H1 (cell line): ENCODE measurements at regions not wholly inside any gene's neighbourhood (a gene's known extent, or its start where the extent isn't known, plus 50 kb on each side); places are given as distances from the start of the nearest gene placed in this dataset.

Source experiments
- CTCF ChIA-PET: fragments of 300-600 bp; sonication (Branson Sonifier 250); formaldehyde crosslinking; loops from one replicate; lab custom pipeline; 2021; ENCODE audit not compliant: partially characterized antibody; lab: Charles Lee
- POLR2A ChIA-PET: fragments of 300-600 bp; sonication (Branson Sonifier 250); formaldehyde crosslinking; loops from one replicate; lab custom pipeline; 2021; ENCODE audit warnings: inconsistent platforms; ENCODE audit not compliant: partially characterized antibody; lab: Charles Lee
- DNase-seq, 2 experiments: peaks; one replicate each; pipeline versions ENCODE4 v3.0.0 to v3.0.0-alpha.2; 2010 to 2022; ENCODE audit warnings: low spot score in 2 of 2, low read depth in 1 of 2, mixed read lengths in 1 of 2
- FAIRE-seq: peaks from 2 replicates; lab custom pipeline; 2011; peaks lifted over from hg19 to GRCh38; lab: Jason Lieb, UNC
- H2AFZ ChIP-seq: 2 replicates; pipeline ENCODE4 v1.8.1; 2012; ENCODE audit warnings: low read length, inconsistent platforms
- H2AK5ac ChIP-seq: 2 replicates; pipeline ENCODE4 v1.6.1; 2013; ENCODE audit warnings: low read depth, low read length
- H2BK120ac ChIP-seq: replicated peaks from 2 replicates; pipeline ENCODE3; 2013; ENCODE audit warnings: low read depth, low read length, inconsistent platforms
- H2BK12ac ChIP-seq: 2 replicates; pipeline ENCODE4 v1.6.1; 2013; ENCODE audit warnings: low read depth, low read length
- H2BK15ac ChIP-seq: 2 replicates; pipeline ENCODE4 v1.6.1; 2013; ENCODE audit warnings: low read length
- H2BK20ac ChIP-seq: 2 replicates; pipeline ENCODE4 v1.6.1; 2013; ENCODE audit warnings: low read length
- H2BK5ac ChIP-seq: 2 replicates; pipeline ENCODE4 v1.6.1; 2013; ENCODE audit warnings: low read depth, low read length
- H3K14ac ChIP-seq: 2 replicates; pipeline ENCODE4 v1.6.1; 2013; ENCODE audit warnings: inconsistent platforms; ENCODE audit not compliant: insufficient read length
- H3K18ac ChIP-seq: 2 replicates; pipeline ENCODE4 v1.6.1; 2013; ENCODE audit warnings: low read length; ENCODE audit errors: extremely low read depth
- H3K23ac ChIP-seq: 2 replicates; pipeline ENCODE4 v1.6.1; 2013; ENCODE audit warnings: inconsistent platforms; ENCODE audit not compliant: insufficient read length
- H3K23me2 ChIP-seq: 2 replicates; pipeline ENCODE4 v1.6.1; 2013; ENCODE audit warnings: low read depth, low read length
- H3K27ac ChIP-seq: 2 replicates; pipeline ENCODE4 v1.6.1; 2011; ENCODE audit warnings: low read depth, low read length, inconsistent platforms
- H3K27me3 ChIP-seq, 4 experiments: replicated peaks in 1 of 4; 1 replicate in 1 of 4; 2 replicates in 3 of 4; pipeline versions ENCODE4 v1.6.1 to v1.8.1; 2011 to 2013; ENCODE audit warnings: low read length in 3 of 4, mild to moderate bottlenecking in 3 of 4, inconsistent platforms in 2 of 4, mixed read lengths in 2 of 4, moderate library complexity in 1 of 4; ENCODE audit not compliant: control insufficient read depth in 3 of 4, insufficient read depth in 3 of 4; ENCODE audit errors: extremely low read depth in 1 of 4
- H3K36me3 ChIP-seq, 4 experiments: 2 replicates each; pipeline versions ENCODE4 v1.6.1 to v1.8.1; 2011 to 2013; ENCODE audit warnings: mild to moderate bottlenecking in 4 of 4, low read length in 3 of 4, moderate library complexity in 2 of 4, control low read depth in 1 of 4, inconsistent platforms in 1 of 4; ENCODE audit not compliant: insufficient read depth in 4 of 4, control insufficient read depth in 2 of 4
- H3K4ac ChIP-seq: replicated peaks from 2 replicates; pipeline ENCODE3; 2013; ENCODE audit warnings: low read length, low read depth, mixed read lengths, inconsistent platforms; ENCODE audit not compliant: insufficient read length
- H3K4me1 ChIP-seq, 4 experiments: replicated peaks in 1 of 4; 1 replicate in 1 of 4; 2 replicates in 3 of 4; pipeline versions ENCODE4 v1.6.1 to v1.8.1; 2011 to 2013; ENCODE audit warnings: low read length in 3 of 4, inconsistent platforms in 2 of 4, mixed read lengths in 1 of 4; ENCODE audit not compliant: insufficient read depth in 4 of 4, control insufficient read depth in 3 of 4
- H3K4me2 ChIP-seq, 2 experiments: 2 replicates each; pipeline versions ENCODE4 v1.6.1 to v1.8.1; 2011 to 2013; ENCODE audit warnings: low read depth in 2 of 2, low read length in 2 of 2, control low read depth in 1 of 2, inconsistent platforms in 1 of 2, mild to moderate bottlenecking in 1 of 2; ENCODE audit not compliant: insufficient read depth in 1 of 2
- H3K4me3 ChIP-seq, 4 experiments: fragments of 200-600, 300-600 bp in 1 of 4; sonication (generic), shearing (Covaris generic), sonication (Bioruptor Twin) in 1 of 4; 2 replicates each; pipeline versions ENCODE4 v1.5.1 to v1.8.1; 2011 to 2016; ENCODE audit warnings: low read length in 4 of 4, low read depth in 3 of 4, control low read depth in 2 of 4, inconsistent platforms in 2 of 4, mild to moderate bottlenecking in 2 of 4, mixed read lengths in 1 of 4, moderate library complexity in 1 of 4; ENCODE audit not compliant: insufficient read depth in 2 of 4; ENCODE audit errors: extremely low read depth in 1 of 4
- H3K56ac ChIP-seq: replicated peaks from 2 replicates; pipeline ENCODE3; 2013; ENCODE audit warnings: low read depth, mild to moderate bottlenecking, mixed read lengths, low read length, inconsistent platforms; ENCODE audit not compliant: insufficient read length
- H3K79me1 ChIP-seq: 2 replicates; pipeline ENCODE4 v1.6.1; 2013; ENCODE audit warnings: low read depth, low read length, control low read depth
- H3K79me2 ChIP-seq, 2 experiments: 2 replicates each; pipeline versions ENCODE4 v1.6.1 to v1.8.1; 2012 to 2013; ENCODE audit warnings: low read length in 2 of 2, mild to moderate bottlenecking in 2 of 2, inconsistent platforms in 1 of 2; ENCODE audit not compliant: insufficient read depth in 2 of 2, control insufficient read depth in 1 of 2
- H3K9ac ChIP-seq, 4 experiments: replicated peaks in 1 of 4; 1 replicate in 1 of 4; 2 replicates in 3 of 4; pipeline versions ENCODE4 v1.6.1 to v1.8.1; 2011 to 2013; ENCODE audit warnings: low read depth in 3 of 4, low read length in 3 of 4, control low read depth in 2 of 4, mild to moderate bottlenecking in 2 of 4, moderate library complexity in 2 of 4, inconsistent platforms in 1 of 4; ENCODE audit errors: extremely low read depth in 1 of 4
- H3K9me3 ChIP-seq, 2 experiments: 2 replicates each; pipeline versions ENCODE4 v1.6.1 to v1.8.1; 2012 to 2013; ENCODE audit warnings: mild to moderate bottlenecking in 2 of 2, moderate library complexity in 2 of 2, control low read depth in 1 of 2, inconsistent platforms in 1 of 2, low read depth in 1 of 2, low read length in 1 of 2, mixed read lengths in 1 of 2; ENCODE audit not compliant: insufficient read depth in 2 of 2
- H4K20me1 ChIP-seq, 2 experiments: replicated peaks in 1 of 2; 2 replicates each; pipeline versions ENCODE3 to v1.8.1; 2011 to 2013; ENCODE audit warnings: inconsistent platforms in 2 of 2, low read length in 2 of 2, mild to moderate bottlenecking in 1 of 2; ENCODE audit not compliant: insufficient read depth in 2 of 2, control insufficient read depth in 1 of 2
- H4K5ac ChIP-seq: 2 replicates; pipeline ENCODE4 v1.6.1; 2013; ENCODE audit warnings: low read length, low read depth, mixed read lengths, inconsistent platforms; ENCODE audit not compliant: insufficient read length
- H4K8ac ChIP-seq: 2 replicates; pipeline ENCODE4 v1.8.0; 2013; ENCODE audit warnings: mild to moderate bottlenecking, moderate library complexity, low read length, inconsistent platforms; ENCODE audit not compliant: insufficient read depth; ENCODE audit errors: extremely low read depth
- H4K91ac ChIP-seq: replicated peaks from 2 replicates; pipeline ENCODE3; 2013; ENCODE audit warnings: low read length, mixed read lengths, inconsistent platforms; ENCODE audit not compliant: insufficient read length
- BCL11A ChIP-seq, 2 experiments: IDR thresholded peaks; one replicate each; pipeline ENCODE4 v1.6.1; 2011; ENCODE audit warnings: low read depth in 2 of 2, low read length in 2 of 2, mild to moderate bottlenecking in 2 of 2
- CEBPB ChIP-seq: IDR thresholded peaks from 2 replicates; pipeline ENCODE4 v1.6.1; 2012; ENCODE audit warnings: low read depth, low read length
- CHD1 ChIP-seq: IDR thresholded peaks from 2 replicates; pipeline ENCODE4 v1.6.1; 2012; ENCODE audit warnings: low read depth, low read length, improper control_type of control experiment
- CTBP2 ChIP-seq: IDR thresholded peaks from 2 replicates; pipeline ENCODE4 v1.7.0; 2011; ENCODE audit warnings: borderline replicate concordance, mild to moderate bottlenecking, moderate library complexity, mixed read lengths, low read length; ENCODE audit not compliant: insufficient read depth, insufficient read length
- E2F6 ChIP-seq: IDR thresholded peaks from 2 replicates; pipeline ENCODE4 v1.6.1; 2012; ENCODE audit warnings: inconsistent platforms
- JUND ChIP-seq: IDR thresholded peaks from 2 replicates; pipeline ENCODE4 v1.6.1; 2011; ENCODE audit warnings: mild to moderate bottlenecking, improper control_type of control experiment, low read length
- KDM1A ChIP-seq: fragments of 200-600, 300-600 bp; sonication (generic); IDR thresholded peaks from 2 replicates; pipeline ENCODE4 v1.7.1; 2016; ENCODE audit warnings: mild to moderate bottlenecking, low read length, borderline replicate concordance
- MAX ChIP-seq: IDR thresholded peaks from 2 replicates; pipeline ENCODE4 v1.6.1; 2012; ENCODE audit warnings: inconsistent platforms
- RAD21 ChIP-seq, 2 experiments: IDR thresholded peaks in 1 of 2; conservative IDR thresholded peaks in 1 of 2; 2 replicates each; pipeline ENCODE4 v1.6.1; 2011; ENCODE audit warnings: low read depth in 2 of 2, low read length in 2 of 2, improper control_type of control experiment in 1 of 2, inconsistent platforms in 1 of 2, mild to moderate bottlenecking in 1 of 2, moderate library complexity in 1 of 2
- RFX5 ChIP-seq: IDR thresholded peaks from 2 replicates; pipeline ENCODE4 v1.6.1; 2011; ENCODE audit warnings: low read depth, low read length, improper control_type of control experiment, borderline replicate concordance
- SIX5 ChIP-seq: IDR thresholded peaks from 2 replicates; pipeline ENCODE4 v1.6.1; 2011; ENCODE audit warnings: mild to moderate bottlenecking, low read depth, low read length
- SP4 ChIP-seq: IDR thresholded peaks from 2 replicates; pipeline ENCODE4 v1.6.1; 2012; ENCODE audit warnings: low read length, inconsistent platforms
- SUZ12 ChIP-seq: fragments of 200-600 bp; sonication (generic); IDR thresholded peaks from 2 replicates; pipeline ENCODE4 v1.6.1; 2012; ENCODE audit warnings: mild to moderate bottlenecking, inconsistent platforms, low read length, moderate library complexity, mixed read lengths
- TAF1 ChIP-seq: IDR thresholded peaks from 2 replicates; pipeline ENCODE4 v1.6.1; 2011; ENCODE audit warnings: mild to moderate bottlenecking, low read depth, low read length
- ZNF274 ChIP-seq: IDR thresholded peaks from 2 replicates; pipeline ENCODE4 v1.7.0; 2012; ENCODE audit warnings: low read length, borderline replicate concordance; ENCODE audit errors: extremely low read depth
- WGBS, 2 experiments: shearing (Covaris generic) in 1 of 2; methylation state at CpG; one replicate each; pipeline versions ENCODE4 v1.1.6 to v1.1.7; 2013 to 2015; ENCODE audit warnings: low lambda C conversion rate in 2 of 2, mixed read lengths in 2 of 2, inconsistent platforms in 1 of 2, low coverage in 1 of 2, missing lambda C conversion rate in 1 of 2; ENCODE audit not compliant: insufficient replicate concordance in 2 of 2, insufficient coverage in 1 of 2, insufficient read length in 1 of 2; ENCODE audit errors: extremely low coverage in 1 of 2, missing lambda C conversion rate in 1 of 2; 5-methylcytosine and 5-hydroxymethylcytosine counted together

GRCh38 chr2:234265206-234265605 lies 214.7 kb downstream of the SPP2 start:
- Histone ChIP-seq H2BK120ac (no peak overlapping the region), H3K23me2 (no peaks in the 10 kb centered on the region), H3K23ac (no peak overlapping the region), H2BK5ac (no peak overlapping the region), H3K4ac (no peak overlapping the region), H3K14ac (no peak overlapping the region), H4K8ac (no peak overlapping the region), H3K36me3 (no peaks in the 10 kb centered on the region), H3K27me3 (no peaks in the 10 kb centered on the region), H4K5ac (no peak overlapping the region), H3K4me3 (no peak overlapping the region), H3K4me2 (no peak overlapping the region), H2BK15ac (no peak overlapping the region), H3K79me1 (no peaks in the 10 kb centered on the region), H3K79me2 (no peaks in the 10 kb centered on the region), H3K9ac (no peak overlapping the region), H3K4me1 (no peaks in the 10 kb centered on the region), H3K27ac (no peak overlapping the region), H3K56ac (no peak overlapping the region), H2BK12ac (no peak overlapping the region), H2BK20ac (no peak overlapping the region), H2AK5ac (no peak overlapping the region), H2AFZ (no peak overlapping the region), H4K20me1 (no peaks in the 10 kb centered on the region), H4K91ac (no peak overlapping the region), H3K18ac (no peak overlapping the region), H3K9me3 (no peaks in the 10 kb centered on the region)
- FAIRE-seq (no peak), DNase-seq (no peak)
- ChIA-PET CTCF (no interaction called here), POLR2A (no interaction called here)
- WGBS, 2 experiments: 94% methylated on average over 2 of the region's 2 CpGs; no CpG with 5 or more reads in 1 of the 2 experiments
- TF ChIP-seq ZNF274 (no peak), CEBPB (no peak), RAD21 (IDR thresholded peaks at IDR 0.05 in 1 of 2, conservative IDR thresholded peaks at IDR 0.05 in 1 of 2; ENCODE audit: low read depth in 2 of 2, low read length in 2 of 2) (no peak), BCL11A (IDR thresholded peaks at IDR 0.05; ENCODE audit: low read depth in 2 of 2, low read length in 2 of 2) (no peak), SP4 (no peak), MAX (no peak), SUZ12 (no peak), E2F6 (no peak), RFX5 (no peak), CHD1 (no peak), SIX5 (no peak), TAF1 (no peak), JUND (no peak), KDM1A (no peak), CTBP2 (no peak)
